GM18499 (cell line): ENCODE measurements at regions not wholly inside any gene's neighbourhood (a gene's known extent, or its start where the extent isn't known, plus 50 kb on each side); places are given as distances from the start of the nearest gene placed in this dataset.
A peak's percentile ranks its signal among the peaks of the same experiment; 100 is the strongest.

Experiments
- ATAC-seq: cut with Tn5 transposase; IDR thresholded peaks from one replicate; pipeline ENCODE4 v1.9.1; 2021; ENCODE audit warnings: moderate number of reproducible peaks; ENCODE audit not compliant: insufficient read depth, unreplicated experiment

DNA sequence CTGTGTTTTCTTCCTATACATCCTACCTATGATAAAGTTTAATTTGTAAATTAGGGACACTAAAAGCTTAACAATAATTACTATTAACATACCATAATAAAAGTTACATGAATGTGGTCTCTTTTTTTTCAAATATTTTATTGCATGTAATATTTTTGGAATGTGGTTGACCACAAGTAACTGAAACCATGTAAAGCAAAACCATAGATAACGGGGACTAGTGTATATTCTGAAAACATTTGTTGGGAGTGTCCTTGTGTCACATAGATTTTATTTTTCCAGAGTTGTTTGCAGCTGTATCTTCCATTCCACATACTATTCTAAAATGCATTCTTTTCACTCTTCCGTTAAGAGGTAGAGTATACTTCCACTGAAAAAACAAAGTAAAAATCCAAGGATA, 200.4 kb downstream of the KIF18A start:
- ATAC-seq, result no peak

DNA sequence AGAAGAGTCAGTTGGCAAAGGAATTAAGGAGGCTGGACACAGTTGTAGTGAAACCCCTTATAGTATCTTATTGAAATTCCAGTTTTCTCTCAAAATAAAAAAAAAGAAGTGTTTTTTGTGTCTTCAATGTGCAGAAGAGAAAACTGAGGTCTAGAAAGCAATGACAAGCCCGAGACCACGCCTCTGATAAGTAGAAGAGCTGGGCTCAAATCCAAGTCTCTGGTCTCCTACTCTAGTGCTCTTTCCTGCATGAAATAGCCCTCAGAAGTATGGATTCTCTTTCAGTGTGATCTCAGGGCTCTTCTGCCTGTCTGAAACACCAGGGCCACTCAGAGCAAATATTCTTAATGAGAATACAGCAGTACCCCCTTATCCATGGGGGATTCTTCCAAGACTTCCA, 200.9 kb downstream of the KIF18A start:
- no peak for ATAC-seq

DNA sequence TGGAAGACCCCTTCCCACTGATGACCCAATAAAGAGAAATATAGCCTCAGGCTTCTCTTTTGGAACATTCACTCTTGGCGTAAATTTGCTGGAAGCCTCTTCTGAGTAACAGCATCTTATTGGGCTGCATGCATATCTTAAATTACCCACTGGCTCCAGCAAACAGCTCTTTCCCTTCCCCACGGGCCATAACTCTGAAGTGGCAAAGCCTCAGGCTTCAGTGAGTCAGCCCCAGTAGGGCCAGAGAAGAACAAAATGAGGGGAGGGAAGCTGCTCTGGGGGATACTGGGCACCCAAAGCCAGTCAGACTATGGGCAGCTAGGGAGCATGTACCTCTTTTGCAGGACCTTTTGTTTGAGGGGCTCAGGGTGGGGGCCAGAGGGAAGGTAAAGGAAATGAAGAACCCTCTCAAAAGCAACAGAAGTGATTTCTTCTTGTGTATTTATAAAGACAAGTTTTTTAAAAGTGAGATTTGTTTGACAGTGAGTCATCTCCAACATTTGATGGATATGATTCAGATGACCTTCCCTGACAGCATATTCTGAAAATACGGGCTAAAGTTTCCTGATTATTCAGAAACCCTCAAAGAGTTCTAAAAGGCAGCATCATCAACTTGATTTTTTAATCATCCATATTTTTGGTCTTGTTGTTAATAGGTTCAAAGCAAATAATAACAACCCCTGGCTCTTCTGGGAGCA, 203.4 kb downstream of the KIF18A start:
- no peak for ATAC-seq

DNA sequence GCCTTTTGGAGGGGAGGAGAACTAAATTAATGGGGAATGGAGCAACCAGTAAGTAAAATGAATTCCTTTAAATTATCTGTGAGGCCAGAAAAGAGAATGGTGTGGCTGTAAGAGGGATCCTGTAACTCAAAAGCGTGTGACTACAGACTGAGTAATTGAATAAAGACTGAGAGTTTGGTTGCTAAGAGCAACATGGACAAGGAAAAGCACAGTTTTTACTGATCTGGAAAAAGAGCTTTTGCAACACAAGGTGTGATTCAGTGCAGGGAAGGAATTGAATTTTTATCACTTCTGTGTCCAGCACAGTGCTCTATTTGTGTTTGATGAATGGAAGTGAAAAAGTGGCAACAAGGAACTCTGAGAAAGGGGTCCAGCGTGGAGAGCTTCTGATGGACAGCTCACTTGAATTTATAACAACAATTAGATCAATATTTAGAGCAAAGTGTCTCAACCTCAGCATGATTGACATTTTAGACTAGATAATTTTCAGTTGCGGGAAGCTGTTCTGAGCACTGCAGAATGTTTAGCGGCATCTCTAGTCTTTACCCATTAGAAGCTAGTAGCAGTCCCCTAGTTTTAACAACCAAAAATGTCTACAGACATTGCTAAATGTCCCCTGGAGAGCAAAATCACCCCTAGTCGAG, 202.8 kb upstream of the BDNF start:
- no peak for ATAC-seq

DNA sequence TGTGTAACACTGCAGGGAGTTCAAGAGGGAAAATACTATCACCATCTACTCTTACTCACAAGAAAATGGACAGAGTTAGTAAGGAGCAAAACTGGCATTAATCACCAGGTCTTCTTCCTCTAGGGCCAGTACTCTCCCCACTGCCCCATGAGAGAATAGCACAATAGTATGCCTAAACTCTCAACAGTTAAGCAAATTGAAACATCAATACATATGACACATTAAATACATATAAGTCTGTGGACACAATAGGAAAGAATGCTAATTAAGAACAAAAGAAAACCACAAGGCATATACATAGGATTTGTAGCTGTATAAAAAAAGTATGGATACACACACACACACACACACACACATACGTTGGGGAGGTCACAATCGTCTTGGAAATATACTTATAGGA, 197.9 kb upstream of the BDNF start:
- ATAC-seq, result no peak

DNA sequence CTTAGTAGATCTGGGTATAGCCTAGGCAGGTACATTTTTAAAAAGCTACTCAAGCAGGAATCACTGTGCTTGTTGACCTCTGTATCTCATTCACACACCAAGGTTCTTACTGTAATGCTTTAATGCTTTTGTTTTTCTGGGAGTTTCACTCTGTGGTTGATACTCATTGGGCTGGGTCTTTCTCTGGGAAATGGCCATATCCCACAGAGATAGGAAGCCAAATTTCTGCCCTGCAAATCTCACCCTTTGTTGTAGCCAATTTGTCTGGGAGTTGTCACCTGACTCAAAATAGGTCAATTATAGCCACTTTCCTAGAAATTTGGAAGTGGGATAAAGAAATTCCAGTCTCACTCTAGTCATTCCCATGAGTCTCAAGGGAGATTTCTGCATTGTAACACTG, 195.8 kb upstream of the BDNF start:
- ATAC-seq, result no peak

DNA sequence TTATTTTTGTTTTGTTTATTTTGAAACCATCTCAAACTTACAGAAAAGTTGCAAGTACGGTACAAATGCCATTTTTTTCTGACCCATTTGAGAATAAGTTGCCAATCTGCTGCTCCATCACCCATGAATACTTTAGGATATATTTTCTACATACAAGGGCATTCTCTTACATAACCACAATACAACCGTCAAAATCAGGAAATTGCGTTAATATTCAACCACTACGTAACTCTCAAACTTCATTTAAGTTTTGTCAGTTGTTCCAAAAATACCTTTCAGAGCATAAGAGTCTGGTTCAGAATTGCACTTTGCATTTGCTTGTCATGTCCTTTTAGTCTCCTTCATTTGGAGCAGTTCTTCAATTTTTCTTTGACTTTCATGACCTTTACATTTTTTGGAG, 194.3 kb upstream of the BDNF start:
- ATAC-seq, result no peak

DNA sequence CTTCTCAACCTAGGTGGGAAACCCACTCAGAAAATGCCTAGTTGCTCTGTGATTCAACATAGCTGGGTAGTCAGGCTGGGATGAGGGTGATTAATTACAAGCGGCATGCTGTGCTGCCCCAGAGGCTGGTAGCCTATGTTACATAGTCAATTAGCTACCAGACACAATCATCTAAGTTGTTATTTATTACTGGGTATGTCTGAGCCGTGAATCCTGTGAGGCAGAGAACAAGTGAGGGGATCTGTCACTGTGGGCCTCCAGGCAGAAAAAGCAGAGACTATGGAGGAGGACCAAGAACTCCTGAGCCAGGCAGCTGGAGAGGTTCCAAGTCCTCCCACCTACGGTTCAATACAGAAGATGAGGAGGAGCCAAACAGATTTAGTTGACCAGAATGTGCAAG, 186.6 kb upstream of the BDNF start:
- ATAC-seq, result no peak

DNA sequence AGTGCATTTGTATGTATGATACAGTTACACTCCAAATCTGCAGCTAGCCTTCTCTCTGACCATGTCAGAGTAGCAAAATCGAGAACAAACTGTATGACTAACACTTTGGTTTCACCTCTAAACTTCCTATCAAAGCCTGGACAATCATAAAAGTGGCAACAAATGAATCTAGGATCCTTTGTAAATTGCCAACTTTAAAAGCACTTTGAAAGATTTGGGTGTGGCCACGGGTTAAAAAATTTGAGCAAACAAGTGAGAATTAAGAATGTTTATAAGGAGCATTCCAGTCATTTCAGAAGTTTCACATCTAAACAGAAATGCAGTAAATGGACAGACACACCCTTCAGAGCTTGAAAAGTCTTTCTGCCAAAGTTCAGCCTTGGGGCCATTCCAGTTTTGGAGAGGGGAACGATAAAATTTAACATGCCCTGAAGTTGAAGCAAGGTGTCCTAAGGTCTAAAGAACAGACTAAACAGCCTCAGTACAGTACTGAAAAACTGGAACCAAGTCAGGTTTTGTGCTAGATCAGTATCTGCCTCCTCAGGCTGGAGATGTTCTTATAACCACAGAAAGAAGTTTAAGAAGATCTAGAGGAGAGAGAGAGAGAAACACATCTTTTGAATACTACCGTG, 181.9 kb upstream of the BDNF start:
- ATAC-seq, result peak; percentile 64

DNA sequence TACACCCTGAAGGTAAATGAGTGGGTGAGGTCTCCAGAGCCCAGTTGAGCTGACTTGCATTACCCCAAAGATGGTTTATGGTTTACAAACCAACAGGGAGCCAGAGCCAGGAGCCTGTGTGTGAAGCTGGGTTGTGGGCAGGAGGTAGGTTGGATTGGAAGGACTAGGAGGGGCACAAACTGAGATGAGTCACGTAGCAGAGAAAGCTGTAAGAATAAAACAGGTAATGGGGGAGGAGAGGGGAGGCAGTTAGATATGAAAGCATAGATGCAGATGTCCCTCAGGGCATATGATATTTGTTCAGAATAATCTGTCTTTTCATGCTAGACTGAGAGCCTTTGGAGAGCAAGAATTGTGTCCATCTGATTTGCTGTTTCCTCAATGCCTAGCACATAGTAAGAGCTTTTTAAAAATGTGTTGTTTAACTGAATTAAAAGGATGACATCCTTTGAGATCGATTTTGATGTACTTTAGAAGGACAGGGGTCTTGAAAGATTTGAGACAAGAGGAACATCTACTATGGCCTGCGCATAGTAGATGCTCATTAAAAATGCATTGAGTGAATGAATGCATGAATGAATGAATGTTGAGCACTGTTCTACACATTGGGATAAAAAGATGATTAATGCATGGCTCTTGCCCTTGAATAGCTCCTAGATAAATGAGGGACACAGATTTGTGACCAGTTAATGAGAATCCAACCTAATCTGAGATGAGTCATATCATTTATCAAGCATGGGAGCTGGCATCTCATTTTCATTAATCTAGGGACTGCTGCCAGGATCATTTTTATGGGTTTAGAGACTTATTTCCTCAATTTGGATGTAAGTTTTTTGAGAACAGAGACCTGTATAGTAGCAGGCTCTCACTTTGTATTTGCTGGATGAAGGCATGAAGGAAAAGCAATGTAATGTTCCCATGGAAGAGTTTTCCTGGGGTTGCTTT, 175.8 kb upstream of the BDNF start:
- no peak for ATAC-seq

DNA sequence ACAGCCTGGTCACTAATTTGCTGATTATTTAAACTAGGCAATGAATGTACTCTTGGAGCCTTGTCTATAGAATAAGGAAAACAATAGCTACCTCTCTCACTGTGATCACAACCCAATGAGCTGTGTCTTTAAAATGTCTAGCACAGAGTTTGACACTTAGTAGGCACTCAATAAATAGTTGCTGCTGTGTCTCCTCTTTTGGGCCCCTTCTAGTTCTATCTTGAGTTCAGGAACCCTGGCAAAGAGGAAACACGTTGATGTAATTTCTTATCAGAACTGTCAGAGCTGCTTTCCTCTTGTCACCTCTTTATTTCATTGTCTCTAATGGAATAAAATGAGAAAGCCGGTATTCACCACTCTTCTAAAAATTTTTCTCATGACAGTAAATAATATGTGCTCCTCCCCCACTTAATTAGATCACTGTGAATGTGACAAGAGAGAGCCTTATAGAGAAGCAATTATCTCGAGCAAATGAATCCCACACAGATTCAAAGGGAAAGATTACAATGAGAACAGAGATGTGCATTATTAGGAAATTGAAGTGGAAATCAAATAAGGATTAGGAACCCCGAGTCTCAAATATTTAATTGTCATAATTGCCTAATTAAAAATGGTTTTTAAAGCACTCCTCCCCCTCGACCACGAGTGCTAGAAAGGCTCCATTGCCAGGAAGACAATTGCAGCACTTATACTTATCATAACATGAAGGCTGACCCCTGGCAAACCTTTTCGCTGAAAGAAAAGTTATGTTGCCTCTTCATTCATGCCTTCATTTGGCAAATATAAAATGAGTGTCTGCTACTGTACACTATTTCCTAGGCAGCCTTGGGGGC, 175.0 kb upstream of the BDNF start:
- no peak for ATAC-seq

DNA sequence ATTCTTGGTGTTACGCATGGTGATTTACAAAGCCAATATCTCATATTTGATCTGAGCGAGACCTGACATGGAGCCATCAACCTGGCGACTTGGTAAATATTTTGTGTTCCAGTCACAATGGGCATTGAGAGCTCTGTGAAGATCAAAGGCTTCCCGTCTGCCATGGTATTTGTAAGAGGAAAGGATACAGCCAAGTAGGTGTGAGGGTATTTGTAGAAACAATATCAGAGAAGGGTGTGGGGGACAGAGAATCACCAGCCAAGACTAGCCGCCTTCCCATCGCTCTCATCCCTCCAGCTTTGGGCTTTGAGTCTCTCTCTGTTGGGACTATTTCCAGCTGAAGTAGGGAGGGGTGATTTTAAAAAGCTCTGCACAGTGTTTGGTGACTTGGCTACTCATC, 173.4 kb upstream of the BDNF start:
- ATAC-seq, result no peak

DNA sequence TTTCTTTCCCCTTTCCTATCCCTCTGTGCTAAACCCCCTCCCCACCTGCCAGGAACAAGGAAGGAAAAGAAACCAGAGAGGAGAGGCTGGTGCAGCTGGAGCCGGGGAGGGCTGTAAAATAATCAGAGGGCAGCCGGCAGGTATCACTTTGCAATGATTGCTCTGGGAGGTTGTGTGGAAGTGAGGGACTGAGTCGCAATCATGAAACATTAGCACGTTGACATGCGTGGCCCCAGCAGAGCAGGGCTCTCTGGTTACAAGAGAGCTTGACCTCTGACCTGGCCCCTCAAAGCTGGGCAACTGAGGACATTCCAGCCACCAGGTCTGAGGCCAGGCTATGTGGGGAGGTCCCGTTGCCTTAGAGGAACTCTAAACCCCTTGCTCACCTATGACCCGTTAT, 170.8 kb upstream of the BDNF start:
- no peak for ATAC-seq

DNA sequence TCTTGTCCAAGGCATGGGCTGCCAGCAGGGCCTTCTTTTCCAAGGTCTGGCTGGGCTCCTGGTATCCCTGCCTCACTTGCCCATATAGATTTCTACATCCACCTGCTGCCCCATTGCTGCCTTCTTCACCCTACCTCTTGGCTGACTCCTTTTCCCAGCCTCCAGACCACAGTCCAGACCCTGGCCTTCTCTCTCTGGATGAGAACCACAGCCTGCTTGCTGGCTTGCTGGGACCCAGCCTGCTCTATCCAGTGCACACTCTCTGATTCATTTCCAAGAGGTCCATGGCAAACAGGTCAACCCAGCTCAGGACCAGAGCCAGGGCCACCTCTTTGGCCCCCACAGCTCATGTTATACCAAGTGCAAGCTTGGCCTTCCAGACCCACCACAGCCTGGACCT, 169.4 kb upstream of the BDNF start:
- no peak for ATAC-seq

DNA sequence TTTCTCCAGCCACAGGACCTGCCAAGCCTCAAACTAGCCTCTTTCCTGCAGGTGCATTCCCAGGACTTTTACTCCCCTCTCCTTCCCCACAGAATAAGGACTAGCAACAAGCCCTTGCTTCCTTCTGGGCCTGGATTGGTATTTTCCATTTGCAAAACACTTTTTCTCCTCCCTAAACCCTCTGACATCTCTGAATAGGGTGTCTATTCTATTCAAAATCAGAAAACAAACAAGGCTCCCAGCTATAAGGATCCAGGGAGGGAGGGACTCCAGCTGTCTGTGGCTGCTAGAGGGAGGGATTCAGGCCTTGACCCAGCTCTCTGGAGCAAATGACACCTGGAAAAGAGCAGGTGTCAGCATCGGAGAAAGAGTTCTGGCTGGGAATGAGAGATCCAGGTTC, 168.5 kb upstream of the BDNF start:
- ATAC-seq, result no peak

DNA sequence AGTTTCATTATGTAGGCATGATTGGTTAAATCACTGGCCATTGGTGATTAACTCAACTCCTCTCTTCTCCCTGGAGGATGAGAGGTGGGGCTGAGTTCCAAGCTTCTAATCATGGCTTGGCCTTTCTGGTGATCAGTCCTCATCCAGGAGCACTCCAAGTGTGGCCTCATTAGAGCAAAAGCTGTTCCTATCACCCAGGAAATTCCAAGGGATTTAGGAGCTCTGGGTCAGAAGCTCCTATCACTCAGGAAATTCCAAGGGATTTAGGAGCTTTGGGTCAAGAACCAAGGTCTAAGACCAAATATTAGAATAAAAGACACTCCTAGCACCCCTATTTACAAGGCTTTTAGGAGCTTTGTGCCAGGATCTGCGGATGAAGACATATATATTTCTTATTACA, 168.0 kb upstream of the BDNF start:
- no peak for ATAC-seq

DNA sequence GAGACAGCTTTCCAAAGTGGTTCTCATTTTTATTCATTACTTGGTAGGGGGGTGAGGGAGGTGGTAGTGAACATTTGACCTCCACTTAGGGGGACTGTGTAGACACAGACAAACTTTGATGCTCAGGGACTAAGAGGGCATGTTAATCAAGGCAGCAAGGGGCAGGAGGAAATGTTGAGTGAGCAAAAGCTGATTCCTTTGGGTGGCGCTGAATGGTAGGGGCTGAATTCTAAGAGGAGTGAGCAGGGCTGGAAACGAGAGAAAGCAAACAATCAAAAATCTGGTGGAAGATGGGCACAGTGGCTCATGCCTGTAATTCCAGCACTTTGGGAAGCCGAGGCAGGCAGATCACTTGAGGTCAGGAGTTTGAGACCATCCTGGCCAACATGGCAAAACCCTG, 164.8 kb upstream of the BDNF start:
- no peak for ATAC-seq

DNA sequence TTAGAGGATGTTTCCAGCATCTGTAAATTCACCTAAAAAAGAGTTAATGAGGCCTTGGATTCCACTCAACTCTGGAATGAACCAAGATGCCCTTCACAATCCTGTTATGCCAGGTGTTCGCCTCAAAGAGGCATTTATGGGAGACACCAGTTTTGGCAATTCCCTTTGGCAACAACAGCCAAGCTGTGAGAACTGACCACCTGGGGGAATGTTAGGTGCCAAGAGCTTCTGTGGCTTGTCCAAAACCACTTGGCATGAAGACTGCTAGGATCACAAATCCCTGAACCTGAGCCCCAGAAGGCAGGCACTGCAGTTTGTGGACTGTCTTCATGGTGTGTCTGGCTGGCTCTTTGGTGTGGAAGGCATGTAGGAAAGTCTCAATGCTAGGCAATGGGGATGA, 164.4 kb upstream of the BDNF start:
- no peak for ATAC-seq

DNA sequence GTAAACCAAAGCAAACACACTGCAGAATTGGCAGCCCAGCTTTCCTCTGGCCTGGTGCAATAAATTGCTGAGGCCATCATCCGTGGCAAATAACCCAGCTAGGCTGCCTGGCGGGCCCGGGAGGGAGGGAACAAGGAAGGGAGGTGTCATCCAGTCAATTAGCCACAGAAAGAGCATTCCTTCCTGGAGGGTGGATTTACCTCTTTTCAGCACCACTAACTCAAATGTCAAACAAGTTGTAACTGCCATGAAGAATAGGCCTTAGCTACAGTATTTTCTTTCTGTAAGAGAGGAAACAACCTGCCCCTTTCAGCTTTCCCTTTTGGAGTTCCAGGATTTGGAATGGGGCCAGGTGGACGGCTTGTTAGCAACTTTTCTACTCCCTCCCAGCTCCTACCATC, 163.8 kb upstream of the BDNF start:
- ATAC-seq, result no peak

DNA sequence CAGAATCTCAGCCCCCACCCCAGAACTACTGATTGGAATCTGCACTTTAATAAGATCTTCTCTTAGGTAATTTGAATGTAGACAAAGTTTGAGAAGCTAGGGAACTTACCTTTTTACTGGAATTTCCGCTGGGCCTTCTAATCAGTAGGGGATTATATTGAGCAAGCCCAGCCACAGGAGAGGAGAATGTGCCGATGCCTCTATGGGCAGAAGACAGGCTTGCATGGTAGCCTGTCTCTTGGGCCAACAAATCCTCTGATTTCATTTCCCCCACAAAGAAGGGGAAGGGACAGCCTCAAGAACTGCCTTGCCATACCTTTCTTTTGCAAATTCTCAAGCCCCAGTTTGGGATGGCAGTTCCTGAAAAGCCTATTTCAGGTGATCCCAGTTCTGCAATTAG, 163.4 kb upstream of the BDNF start:
- ATAC-seq, result no peak
